Adrenal gland (tissue), 9 donors: ENCODE measurements at regions not wholly inside any gene's neighbourhood (a gene's known extent, or its start where the extent isn't known, plus 50 kb on each side); places are given as distances from the start of the nearest gene placed in this dataset.

Source experiments
- DNase-seq, 7 donors: peaks; one replicate each; pipeline ENCODE4 v3.0.0-alpha.2; 2019 to 2020
- H3K27ac ChIP-seq, 5 donors: fragments of 200-600 bp; sonication (generic) in 4 of 5; 1 replicate in 3 of 5; 2 replicates in 2 of 5; pipeline versions ENCODE4 v1.5.1 to v1.8.0; 2016 to 2020; ENCODE audit warnings: mild to moderate bottlenecking in 1 of 5
- H3K27me3 ChIP-seq: fragments of 200-600 bp; 2 replicates; pipeline ENCODE4 v1.8.0; 2021
- H3K36me3 ChIP-seq, 2 donors: fragments of 200-600 bp; replicated peaks in 1 of 2; 1 replicate in 1 of 2; 2 replicates in 1 of 2; pipeline versions ENCODE4 v1.5.1 to v1.8.0; 2018 to 2022
- H3K4me1 ChIP-seq, 2 donors: fragments of 200-600 bp; replicated peaks in 1 of 2; 1 replicate in 1 of 2; 2 replicates in 1 of 2; pipeline versions ENCODE4 v1.5.1 to v1.8.0; 2018 to 2021
- H3K4me3 ChIP-seq, 4 donors: fragments of 200-600 bp; sonication (generic) in 3 of 4; one replicate each; pipeline ENCODE4 v1.5.1; 2016 to 2018
- H3K9me3 ChIP-seq, 3 donors: fragments of 200-600 bp; sonication (generic) in 1 of 3; replicated peaks in 1 of 3; 1 replicate in 2 of 3; 2 replicates in 1 of 3; pipeline versions ENCODE4 v1.5.1 to v1.8.0; 2016 to 2021
- CTCF ChIP-seq, 6 experiments: fragments of 450-650 bp in 4 of 6; fragments of 200-600 bp in 2 of 6; sonication (generic) in 1 of 6; IDR thresholded peaks; 1 replicate in 5 of 6; 2 replicates in 1 of 6; pipeline versions ENCODE4 v1.5.1 to v1.8.0; 2016 to 2021; ENCODE audit warnings: antibody characterized with exemption in 6 of 6, mild to moderate bottlenecking in 2 of 6, moderate library complexity in 1 of 6
- POLR2A ChIP-seq, 2 donors: fragments of 450-650 bp; IDR thresholded peaks; one replicate each; pipeline ENCODE4 v1.6.1; 2017; ENCODE audit warnings: antibody characterized with exemption in 2 of 2, mild to moderate bottlenecking in 2 of 2, moderate library complexity in 1 of 2
- WGBS, 4 donors: extraction: QIAGEN DNeasy Blood & Tissue Kit in 2 of 4; methylation state at CpG; one replicate each; pipeline versions ENCODE4 v1.1.5 to v1.1.7; 2013 to 2017; 5-methylcytosine and 5-hydroxymethylcytosine counted together
- intact Hi-C, 2 donors: fragments of 100-400 bp; cut with DNase I; formaldehyde crosslinking; loops; one replicate each; pipeline versions ENCODE4 v1.14.1 to v1.15.0; 2022 to 2023
- donor health status: healthy with polysubstance abuse.
- donor health status: Bipolar disorder and iron deficiency.
- donor health status: DM: yes; HTN: yes; CAD: no.
- donor health status: DM: no; HTN: no; CAD: no.
- donor health status: DM: no; HTN: no; CAD: no.

- no peak for DNase-seq
- intact Hi-C loops: no loop called here
- Histone ChIP-seq H3K9me3 (no peaks in the 10 kb centered on the region), H3K4me3 (no peak overlapping the region), H3K27me3 (no peaks in the 10 kb centered on the region), H3K36me3 (peaks cover 0 to 17% of the 10 kb centered on the region in 2 donors), H3K4me1 (peaks cover 32 to 84% of the 10 kb centered on the region in 2 donors), H3K27ac (peak overlapping the region in 2 of 5 donors; percentile 23 to 79)
- WGBS, 4 donors: 80 to 91% (median 88%) methylated on average over 7 of the region's 7 CpGs
- TF ChIP-seq CTCF (IDR thresholded peaks at IDR 0.05) (no peak), POLR2A (IDR thresholded peaks at IDR 0.05) (no peak)
These were observed 232.3 kb upstream of the MKLN1 start for GRCh38 chr7:131095346-131095745.

- intact Hi-C loops: no loop called here
- H3K9me3 ChIP-seq: no peaks in the 10 kb centered on the region
- TF ChIP-seq POLR2A (IDR thresholded peaks at IDR 0.05): peak in 1 of 2 donors; percentile 26
- no peak for TF ChIP-seq CTCF (IDR thresholded peaks at IDR 0.05)
- H3K4me3 ChIP-seq: peak overlapping the region in 1 of 4 donors; percentile 1
- DNase-seq: peak in 3 of 7 donors; percentile 44 to 64 (median 44)
- WGBS, 4 donors: 43 to 57% (median 51%) methylated on average over 7 of the region's 7 CpGs
- peaks cover 0 to 17% of the 10 kb centered on the region in 2 donors for H3K36me3 ChIP-seq
- no peaks in the 10 kb centered on the region for H3K27me3 ChIP-seq
- H3K27ac ChIP-seq: peak overlapping the region; percentile 12 to 79 (median 52)
- peaks cover 32 to 84% of the 10 kb centered on the region in 2 donors for H3K4me1 ChIP-seq
These were observed 231.3 kb upstream of the MKLN1 start for GRCh38 chr7:131096267-131096927.

DNA sequence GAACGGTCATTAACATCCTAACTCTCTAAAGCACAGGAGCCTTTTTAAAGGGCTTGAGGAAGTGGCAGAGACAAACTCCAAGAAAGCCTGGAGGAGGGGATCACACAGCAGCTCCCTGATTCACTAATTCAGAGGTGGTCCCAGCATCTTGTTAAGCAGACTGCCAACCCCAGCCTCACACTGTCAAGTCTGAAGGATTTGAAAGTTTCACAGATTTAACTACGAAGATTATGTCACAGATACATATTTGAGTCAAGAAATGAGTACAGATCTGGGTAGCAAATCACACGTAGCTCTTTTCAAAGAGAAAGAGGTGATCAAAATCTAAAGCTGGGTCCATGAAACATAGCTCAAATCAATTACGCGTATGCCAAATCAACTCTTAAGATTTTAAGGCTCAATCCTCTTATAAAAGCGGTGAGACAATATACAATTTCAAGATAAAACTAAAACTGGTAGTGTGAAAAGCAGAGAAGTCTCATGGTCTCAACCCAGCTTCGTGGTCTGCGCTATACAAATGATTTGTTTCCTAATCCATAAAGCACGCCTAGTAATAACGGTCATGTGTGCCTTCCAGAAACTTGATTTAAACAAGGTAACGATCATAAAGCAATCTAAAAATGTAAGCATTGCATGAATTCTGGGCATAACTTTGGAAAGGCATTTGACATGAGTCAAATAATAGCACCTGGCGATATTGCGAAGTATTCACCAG is 229.9 kb upstream of the MKLN1 start:
- intact Hi-C loops: no loop called here
- Histone ChIP-seq H3K4me1 (peaks cover 32 to 84% of the 10 kb centered on the region in 2 donors), H3K36me3 (peaks cover 0 to 23% of the 10 kb centered on the region in 2 donors)

More for the DNA sequence above, 229.9 kb upstream of the MKLN1 start:
- DNase-seq: no peak
- Histone ChIP-seq H3K4me3 (peak overlapping the region in 1 of 4 donors; percentile 7), H3K27me3 (no peaks in the 10 kb centered on the region), H3K9me3 (no peaks in the 10 kb centered on the region), H3K27ac (peak overlapping the region in 2 of 5 donors; percentile 29 to 79)
- 84 to 91% (median 88%) methylated on average over 13 of the region's 13 CpGs for WGBS, 4 donors
- no peak for TF ChIP-seq CTCF (IDR thresholded peaks at IDR 0.05)
- TF ChIP-seq POLR2A (IDR thresholded peaks at IDR 0.05): no peak
